ENCODE measurements at regions not wholly inside any gene's neighbourhood (a gene's known extent, or its start where the extent isn't known, plus 50 kb on each side); places are given as distances from the start of the nearest gene placed in this dataset.
"Not testable (repeated sequence)": the region's sequence is repeated elsewhere in the genome, so short reads cannot be mapped to it uniquely, and the experiment has no call there.

DNA sequence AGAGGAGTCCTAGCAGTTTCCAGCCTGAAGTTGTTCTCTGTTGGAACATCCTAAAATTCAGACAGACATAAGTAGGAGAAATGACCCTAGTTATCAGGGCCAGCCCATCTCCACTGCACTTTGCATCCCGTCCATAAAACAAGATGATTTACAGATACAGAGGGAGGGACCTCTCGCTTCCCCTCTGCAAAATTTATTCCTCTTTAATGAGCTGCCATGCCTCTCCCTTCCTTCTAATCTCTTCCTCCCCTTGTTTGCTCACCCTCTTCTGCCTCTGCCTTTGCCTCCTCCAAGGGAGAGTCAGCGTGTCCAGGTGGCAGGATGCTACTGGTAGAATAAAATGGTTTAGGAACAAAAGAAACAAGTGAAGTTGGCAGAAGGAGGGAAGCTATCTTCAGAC lies 351.3 kb downstream of the SOX9 start:
- DNase-seq (ENCODE audit: low spot score), result no peak

DNA sequence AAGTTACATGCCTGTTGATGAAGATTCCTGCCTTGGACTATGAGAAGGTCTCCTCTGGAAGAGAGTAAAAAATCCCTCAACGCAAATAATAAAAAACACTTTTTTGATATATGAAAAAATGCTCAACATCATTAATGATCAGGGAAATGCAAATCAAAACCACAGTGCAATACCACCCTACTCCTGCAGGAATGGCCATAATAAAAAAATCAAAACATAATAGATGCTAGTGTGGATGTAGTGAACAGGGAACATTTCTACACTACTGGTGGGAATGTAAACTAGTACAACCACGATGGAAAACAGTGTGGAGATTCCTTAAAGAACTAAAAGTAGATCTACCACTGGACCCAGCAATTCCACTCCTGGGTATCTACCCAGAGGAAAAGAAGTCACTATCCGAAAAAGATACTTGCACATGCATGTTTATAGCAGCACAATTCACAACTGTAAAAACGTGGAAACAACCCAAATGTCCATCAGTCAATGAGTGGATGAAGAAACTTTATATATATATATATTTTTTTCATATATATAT lies 352.1 kb downstream of the SOX9 start:
- not testable (repeated sequence) for DNase-seq (ENCODE audit: low spot score)

DNA sequence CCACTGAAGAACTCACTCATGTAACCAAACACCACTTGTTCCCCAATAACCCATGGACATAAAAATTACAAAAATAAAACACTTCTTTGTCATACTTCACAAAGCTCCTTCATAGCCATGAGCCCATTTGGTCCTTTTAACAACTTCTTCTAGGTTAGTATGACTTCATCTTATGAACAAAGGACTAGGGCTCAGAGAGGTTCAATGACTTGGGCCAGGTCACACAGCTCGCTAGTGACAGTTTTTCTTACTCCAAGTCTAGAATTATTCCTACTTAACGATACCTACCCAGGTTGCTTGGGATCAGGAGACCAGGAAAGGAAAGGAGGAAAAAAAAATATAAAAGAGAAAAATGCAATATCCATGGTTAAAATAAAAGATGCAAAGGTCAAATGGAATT lies 353.4 kb downstream of the SOX9 start:
- no peak for DNase-seq (ENCODE audit: low spot score)

DNA sequence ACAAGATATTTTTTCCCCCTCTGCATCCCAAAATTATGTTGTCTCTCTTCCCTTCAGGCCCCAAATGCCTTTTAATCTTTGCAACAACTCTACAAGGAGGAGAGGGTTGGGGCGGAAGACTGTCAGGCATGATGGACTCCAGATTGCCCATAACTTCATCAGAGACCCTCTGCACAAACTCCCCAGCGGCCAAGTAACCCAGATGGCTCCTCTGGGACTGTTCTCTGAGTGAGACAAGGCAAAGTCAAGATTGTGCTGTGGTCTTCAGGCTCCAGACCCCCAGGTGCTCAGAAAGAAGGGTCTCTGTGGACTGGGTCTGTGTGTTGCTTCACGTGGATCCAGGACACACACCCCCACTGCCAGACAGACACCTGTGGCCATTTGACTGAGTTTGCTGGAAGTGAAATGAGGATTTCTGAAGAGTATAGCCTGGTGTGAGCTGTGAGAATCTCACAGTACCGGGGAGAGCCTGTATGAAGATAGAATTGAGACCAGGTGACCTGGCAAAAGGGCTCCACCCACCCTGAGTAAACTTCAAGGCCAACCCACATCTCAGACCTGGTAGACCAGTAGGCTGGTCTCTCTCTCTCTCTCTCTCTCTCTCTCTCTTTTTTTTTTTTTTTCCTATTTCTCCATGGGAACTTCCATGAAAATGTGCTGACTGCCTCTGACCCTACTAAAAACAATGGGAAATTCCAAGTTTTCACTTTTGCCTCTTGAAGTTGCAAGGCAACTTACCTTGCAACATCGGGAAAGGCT lies 354.1 kb downstream of the SOX9 start:
- no peak for DNase-seq (ENCODE audit: low spot score)

DNA sequence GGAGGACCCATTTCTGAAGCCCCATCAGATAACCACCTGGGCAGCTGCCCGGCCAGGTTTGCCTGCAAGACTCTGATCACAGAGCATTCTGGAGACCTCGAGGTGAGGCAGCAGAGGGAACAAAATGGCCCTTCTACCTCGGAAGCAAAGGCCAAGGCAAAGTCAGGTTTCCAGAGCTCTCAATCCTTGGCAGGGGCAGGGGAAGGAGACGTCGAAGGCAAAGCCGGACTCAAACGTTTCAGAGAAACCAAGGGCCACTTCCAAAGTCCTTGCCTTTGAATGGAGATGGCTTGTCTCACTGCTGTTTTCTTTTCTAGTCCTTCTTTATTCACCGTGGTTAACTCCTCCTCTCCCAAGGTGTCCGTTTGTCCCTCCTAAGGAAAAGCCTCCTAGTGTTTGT lies 355.3 kb downstream of the SOX9 start:
- DNase-seq (ENCODE audit: low spot score), result no peak

DNA sequence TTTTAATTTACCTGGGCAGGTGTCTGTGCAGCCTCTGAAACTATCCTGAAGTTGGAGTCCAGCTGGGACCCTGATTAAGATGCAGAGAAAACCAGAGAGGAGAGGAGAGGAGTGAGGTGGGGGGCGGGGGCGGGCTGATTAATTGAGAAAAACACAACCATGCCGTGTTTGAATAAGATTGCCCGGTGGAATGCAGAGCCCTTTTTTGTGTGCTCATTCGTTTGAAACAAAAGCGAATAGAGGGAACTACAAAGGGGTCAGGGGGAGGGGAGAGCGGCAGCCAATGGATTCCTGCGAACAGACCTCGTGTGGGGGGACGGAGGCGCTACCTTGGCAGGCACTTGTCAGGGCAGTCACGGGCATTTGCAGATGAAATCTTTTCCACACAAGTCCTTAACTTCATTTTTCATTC lies 355.8 kb downstream of the SOX9 start:
- DNase-seq (ENCODE audit: low spot score), result peak; percentile 24

DNA sequence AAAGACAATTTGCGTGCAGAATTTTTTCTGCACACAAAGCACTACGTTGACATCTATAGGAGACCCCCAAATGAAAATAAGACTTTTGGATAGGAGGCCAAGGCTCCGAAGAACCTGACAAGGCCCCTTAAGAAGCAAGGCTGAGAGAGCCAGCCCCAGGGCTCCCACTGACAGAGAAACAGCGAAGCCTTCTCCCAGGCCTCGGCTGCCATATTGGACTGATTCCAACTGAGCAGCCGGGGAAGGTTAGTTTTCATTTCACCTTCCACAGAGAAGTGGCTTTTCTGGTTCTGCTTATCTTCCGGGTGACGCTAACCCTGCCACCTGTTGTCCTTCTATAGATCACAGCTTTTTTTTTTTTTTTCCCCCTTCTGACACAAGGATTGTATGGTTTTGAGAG lies 356.7 kb downstream of the SOX9 start:
- no peak for DNase-seq (ENCODE audit: low spot score)

DNA sequence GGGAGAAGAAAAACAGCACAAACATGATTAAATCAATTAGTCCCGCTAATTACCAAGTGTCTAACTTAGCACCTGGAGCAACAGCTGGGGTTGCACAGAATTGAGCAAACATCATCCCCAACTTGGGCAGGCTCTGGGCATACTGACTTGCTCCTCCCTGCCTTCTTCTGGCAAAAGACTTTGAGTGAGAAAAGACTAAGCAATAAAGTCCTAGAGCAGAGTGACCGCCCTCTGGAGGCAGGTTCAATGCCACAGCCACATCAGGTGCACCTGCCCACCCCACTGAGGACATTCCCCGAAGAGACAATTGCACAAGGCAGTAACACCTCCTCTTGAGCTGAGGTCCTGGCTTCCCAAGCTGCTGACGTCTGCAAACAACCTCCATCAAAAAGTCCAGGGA lies 358.3 kb downstream of the SOX9 start:
- no peak for DNase-seq (ENCODE audit: low spot score)

DNA sequence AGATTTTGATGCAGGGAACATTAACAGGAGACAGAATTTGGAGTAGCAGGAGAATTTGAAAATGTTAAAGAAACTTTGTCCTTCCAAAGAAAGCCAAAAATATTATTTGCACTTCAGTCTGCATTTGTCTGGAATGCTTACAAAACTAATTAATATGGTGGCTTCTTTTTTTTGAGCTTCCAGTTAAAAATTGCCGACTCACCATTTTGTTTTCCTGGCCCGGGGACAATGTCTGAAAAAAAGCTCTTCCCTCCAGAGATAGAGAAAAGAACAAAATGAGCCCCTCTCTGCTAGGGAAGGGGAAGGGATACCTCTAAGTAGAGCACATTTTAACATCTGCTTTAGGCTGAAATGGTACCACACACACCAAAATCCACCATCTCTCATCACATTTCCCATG lies 360.8 kb downstream of the SOX9 start:
- no peak for DNase-seq (ENCODE audit: low spot score)

DNA sequence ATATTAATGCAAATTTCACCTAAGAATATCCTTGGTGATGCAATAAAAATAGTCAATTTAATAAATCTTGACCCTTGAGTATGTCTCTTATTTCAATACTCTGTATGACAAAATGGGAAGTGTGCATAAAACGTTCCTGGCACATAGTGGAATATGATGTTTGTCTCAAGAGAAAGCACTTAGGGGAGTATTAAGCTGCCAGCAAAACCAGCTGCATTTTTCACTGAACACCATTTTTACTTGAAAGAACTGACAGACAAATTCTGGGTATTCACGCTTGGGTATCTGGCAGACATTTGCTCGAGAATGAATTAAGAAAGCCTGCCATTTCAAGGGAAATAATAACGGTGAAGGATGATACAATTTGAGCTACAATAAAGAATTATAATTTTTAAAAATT lies 364.8 kb downstream of the SOX9 start:
- DNase-seq (ENCODE audit: low spot score), result no peak

DNA sequence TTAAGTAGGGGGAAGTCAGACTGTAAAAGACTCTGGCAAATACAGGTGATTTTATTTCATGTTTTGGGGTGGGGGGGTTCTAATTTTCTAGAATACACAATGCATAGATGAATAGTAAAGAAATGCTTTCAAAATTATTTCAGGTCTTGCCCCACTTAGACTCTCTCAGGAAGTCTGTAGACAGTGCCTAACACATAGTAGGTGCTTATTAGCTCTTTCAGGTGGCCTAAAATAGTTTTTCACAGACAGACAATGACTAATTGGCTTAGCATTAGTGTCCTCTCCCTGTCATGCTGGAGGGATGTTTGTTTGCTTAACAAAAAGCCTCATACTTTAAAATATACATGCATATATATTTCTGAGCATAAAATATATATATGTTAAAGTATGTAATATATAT lies 366.0 kb downstream of the SOX9 start:
- no peak for DNase-seq (ENCODE audit: low spot score)

DNA sequence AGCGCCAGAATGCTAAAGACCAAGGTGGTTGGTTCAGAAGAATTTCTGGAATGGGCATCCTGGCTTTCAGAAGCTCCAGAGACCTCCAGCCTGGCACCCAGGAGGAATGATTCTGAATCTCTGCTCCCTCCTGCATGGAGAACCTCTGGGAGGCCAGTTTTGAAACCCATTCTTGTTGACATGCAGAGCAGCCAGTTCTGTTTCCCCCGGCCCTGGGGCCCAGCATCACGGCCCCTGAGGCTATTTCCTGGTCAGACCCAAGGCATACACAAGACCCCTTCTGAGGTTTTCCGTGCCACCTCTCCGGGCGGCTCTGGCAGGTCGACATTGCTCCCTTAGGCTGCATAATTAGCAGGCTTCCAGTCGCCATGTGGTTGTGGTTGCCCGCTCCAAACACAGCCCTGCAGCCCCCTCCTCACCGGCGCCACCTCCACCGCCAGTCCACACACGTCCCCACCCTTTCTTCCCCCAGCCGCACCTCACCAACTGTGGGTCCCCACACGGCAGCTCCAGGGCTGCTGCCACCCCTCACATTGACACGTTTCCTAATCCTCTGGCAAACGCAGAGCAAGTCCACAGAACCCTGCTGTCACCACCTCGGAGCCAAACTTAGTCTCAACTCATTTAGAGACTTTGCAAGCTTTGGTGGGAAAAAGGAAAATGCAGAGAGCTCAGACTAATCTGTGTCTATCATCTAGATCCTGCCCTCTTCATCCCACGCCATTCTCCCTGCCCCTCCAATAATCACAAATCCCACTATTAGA lies 367.1 kb downstream of the SOX9 start:
- no peak for DNase-seq (ENCODE audit: low spot score)

DNA sequence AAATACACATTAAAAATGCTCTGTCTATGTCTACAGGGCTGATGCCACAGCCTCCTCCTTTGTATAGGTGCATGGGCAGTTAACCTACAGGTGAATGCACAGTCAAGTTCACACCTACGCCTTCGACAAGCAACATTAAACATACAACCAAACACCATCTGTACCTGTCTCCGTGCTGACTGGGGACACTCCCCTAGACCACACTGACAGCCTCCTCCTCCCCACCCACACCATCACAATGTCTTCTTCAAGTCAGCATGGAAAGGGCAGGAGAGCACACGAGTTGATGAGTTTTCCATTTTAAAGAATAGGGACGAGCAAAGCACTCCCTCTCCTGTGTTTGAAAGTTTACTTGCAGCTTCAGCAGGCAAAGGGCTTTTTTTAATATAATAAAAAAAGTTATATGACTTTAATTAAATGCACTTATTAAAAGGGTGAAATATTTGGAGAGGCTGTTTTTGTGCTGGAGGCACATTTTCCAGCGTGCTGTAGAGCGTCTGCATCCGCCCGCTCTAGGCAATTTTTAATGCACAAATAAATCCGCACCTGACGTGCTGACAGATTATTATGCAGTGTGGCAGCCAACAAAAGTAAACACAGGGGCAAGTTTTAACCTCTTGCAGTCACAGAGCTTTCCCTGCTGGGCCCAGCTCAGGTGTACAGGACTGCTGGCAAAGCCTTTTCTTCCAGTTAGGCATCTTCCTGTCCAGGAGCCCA lies 367.9 kb downstream of the SOX9 start:
- DNase-seq (ENCODE audit: low spot score), result no peak

DNA sequence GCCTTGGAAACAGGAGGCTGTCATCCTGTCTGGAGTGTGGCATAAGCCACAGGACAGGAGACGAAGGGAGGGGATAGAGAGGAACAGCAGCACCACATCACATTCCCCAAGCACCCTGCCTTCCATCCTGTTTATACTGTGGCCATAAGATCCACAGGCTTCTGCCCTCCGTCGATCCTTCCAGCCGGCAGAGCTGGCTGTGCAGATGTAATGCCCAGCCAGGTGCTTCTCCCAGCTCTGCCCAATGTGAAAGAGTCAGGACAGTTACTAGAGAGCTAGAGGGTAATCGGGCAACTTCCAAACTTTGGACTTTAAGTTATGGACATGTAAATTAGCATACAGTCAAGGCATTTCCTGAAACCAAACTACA lies 368.4 kb downstream of the SOX9 start:
- no peak for DNase-seq (ENCODE audit: low spot score)

DNA sequence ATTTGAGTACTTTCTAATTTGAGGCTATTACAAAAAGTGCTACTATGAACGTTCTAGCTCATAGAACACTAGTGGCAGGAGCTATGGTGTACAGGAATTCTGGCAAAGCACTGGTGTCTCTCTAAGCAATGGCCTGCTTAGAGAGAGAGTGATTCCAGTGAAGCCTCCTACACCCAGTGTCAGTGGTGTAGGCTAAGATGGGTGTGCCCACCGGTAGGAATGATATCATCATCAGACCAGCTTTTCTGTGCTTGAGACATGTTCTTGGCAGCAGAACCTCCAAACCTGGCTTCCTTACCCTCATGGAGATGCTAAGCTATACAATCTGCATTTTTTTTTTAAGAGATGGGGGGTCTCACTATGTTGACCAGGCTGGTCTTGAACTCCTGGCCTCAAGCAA lies 370.3 kb downstream of the SOX9 start:
- no peak for DNase-seq (ENCODE audit: low spot score)

DNA sequence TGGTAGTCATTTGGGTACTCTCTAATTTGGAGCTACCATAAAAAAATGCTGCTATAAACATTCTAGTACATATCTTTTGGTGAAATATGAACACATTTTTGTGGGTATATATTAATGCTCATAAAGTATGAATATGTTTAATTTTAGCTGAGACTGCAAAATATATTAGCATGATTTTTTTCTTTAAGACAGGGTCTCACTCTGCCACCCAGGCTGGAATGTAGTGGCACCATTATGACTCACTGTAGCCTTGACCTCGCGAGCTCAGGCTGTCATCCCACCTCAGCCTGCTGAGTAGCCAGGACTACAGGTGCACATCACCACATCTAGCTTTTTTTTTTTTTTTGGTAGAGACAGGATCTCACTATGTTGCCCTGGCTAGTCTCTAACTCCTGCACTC lies 371.7 kb downstream of the SOX9 start:
- DNase-seq (ENCODE audit: low spot score), result no peak

DNA sequence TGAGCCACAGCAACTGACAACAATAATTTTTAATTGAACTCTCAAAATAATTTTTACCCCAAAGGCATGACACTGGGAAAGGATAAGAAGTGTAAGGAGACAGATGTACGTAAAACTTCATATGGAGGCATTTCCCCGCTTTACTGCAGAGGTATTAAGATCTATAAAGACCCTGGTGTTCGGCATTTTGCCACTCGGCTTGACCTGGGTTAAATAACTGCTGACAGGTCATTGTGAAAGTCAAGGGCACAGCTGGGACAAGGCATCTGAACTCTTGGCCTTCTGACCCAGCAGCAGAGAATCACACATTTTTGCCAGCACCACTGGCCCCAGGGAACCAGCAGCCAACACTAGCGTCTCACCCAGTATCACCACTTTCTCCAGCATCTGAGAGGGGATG lies 372.1 kb downstream of the SOX9 start:
- DNase-seq (ENCODE audit: low spot score), result no peak

DNA sequence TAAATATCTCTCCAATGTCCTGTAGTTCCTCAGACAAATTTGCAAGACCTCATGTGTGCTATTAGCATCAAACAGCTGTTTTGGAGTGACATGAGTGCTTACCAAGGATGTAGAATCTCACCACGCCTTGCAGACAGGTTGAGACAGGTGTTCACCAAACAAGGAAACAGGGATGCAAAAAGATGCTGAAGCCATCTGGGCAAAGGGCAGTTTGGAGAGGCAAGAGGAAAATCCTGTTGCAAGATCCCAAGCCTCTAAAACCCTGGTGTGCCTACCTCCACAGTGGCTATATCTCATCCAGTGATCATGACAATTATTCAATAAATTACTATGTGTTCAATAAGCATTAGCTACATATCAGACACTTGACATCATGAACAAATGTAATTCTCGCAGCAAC lies 373.7 kb downstream of the SOX9 start:
- no peak for DNase-seq (ENCODE audit: low spot score)

DNA sequence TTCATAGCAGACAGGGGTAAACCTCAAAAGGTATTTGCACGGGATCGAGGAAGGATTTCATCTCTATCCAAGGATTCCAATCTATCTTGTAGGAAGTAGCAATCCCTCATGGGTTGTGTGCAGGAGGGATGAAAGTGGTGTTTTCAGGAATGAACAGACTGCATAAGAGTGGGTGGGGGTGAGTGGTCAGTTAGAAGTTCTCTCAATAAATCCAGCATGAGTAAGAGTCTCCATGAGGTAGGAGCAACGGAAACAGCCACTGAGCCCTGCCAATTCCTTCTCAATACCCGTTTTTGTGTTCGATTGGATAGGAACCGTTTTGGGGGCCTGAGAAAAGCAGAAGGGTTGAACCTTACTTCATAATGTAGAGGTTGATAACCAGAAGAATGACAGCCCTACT lies 375.6 kb downstream of the SOX9 start:
- no peak for DNase-seq (ENCODE audit: low spot score)

DNA sequence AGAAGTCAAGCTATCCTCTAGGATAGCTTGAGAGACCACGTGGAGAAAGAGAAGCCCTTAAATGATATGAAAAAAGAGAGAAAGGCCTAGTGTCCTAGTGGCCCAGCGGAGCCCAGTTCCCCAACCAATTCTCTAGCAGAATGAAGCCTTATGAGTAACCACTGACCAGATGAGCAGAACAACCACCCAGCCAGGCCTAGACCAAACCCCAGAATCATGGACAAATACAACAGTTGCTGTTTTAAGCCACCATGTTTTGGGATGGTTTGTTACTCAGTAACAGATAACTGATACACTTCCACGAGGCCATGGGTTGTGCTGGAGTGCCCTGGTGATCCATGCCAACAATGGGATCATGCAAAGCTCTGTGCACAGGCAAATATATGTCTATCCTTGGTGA lies 377.1 kb downstream of the SOX9 start:
- DNase-seq (ENCODE audit: low spot score), result no peak

DNA sequence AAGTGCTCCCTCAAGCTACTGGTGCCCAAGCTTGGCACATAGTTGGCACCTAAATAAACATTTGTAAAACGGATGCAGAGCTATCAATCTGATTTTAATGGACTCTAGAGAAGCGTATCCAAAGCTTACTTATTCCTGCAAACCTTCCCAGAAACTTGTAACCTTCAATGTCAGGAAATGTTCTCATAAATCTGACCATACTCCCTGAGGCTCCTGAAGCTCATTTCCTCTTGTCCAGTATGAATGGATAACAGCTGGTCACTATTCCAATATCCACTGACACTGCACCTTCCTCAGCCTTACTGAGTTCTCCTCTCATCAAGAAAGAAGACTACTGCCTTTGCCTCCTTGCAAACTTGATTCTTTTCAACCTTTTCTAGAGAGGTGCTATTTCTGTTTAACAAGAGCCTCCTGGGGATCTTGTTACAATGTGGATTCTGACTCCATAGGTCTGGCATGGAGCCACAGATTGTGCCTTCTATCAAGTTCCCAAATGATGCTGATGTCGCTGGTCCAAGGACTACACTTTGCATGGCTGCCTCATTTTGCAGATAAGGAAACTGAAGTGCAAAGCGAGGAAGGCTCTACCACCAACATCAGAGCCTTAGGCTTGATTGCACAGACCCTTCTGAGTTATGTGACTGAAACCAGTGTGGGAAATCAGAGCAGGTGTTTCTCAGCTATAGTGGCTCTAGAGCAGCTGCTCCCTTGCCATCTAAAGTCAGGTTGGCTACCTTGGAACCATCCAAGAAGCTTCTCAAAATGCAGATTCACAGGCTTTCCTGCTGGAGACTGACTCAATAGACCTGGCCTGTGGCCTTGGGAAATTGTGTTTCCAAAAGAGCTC lies 377.8 kb downstream of the SOX9 start:
- no peak for DNase-seq (ENCODE audit: low spot score)
